Liver (tissue), 8 donors: ENCODE measurements at regions not wholly inside any gene's neighbourhood (a gene's known extent, or its start where the extent isn't known, plus 50 kb on each side); places are given as distances from the start of the nearest gene placed in this dataset.

Experiments used
- DNase-seq: peaks from one replicate; pipeline ENCODE4 v3.0.0-alpha.2; 2017; ENCODE audit warnings: low spot score
- H3K27ac ChIP-seq, 2 donors: one replicate each; pipeline ENCODE4 v1.7.0; 2013; ENCODE audit warnings: inconsistent platforms in 2 of 2, low read length in 2 of 2, control low read depth in 1 of 2, low read depth in 1 of 2, mild to moderate bottlenecking in 1 of 2
- H3K27me3 ChIP-seq, 4 donors: one replicate each; pipeline versions ENCODE4 v1.6.1 to v1.7.0; 2013; ENCODE audit warnings: low read length in 3 of 4, inconsistent platforms in 1 of 4, mild to moderate bottlenecking in 1 of 4, moderate library complexity in 1 of 4; ENCODE audit not compliant: control insufficient read depth in 4 of 4, insufficient read depth in 4 of 4
- H3K36me3 ChIP-seq, 4 donors: one replicate each; pipeline versions ENCODE4 v1.6.1 to v1.7.0; 2013; ENCODE audit warnings: low read length in 3 of 4, mild to moderate bottlenecking in 3 of 4, low read depth in 1 of 4, moderate library complexity in 1 of 4; ENCODE audit not compliant: control insufficient read depth in 4 of 4, insufficient read depth in 3 of 4
- H3K4me1 ChIP-seq, 4 donors: one replicate each; pipeline versions ENCODE4 v1.6.1 to v1.7.0; 2013; ENCODE audit warnings: low read length in 3 of 4, mild to moderate bottlenecking in 3 of 4, moderate library complexity in 1 of 4; ENCODE audit not compliant: control insufficient read depth in 4 of 4, insufficient read depth in 4 of 4
- H3K4me3 ChIP-seq, 3 donors: one replicate each; pipeline versions ENCODE4 v1.6.1 to v1.7.0; 2013; ENCODE audit warnings: low read length in 3 of 3, control low read depth in 1 of 3, low read depth in 1 of 3, mild to moderate bottlenecking in 1 of 3
- H3K9ac ChIP-seq, 2 donors: one replicate each; pipeline ENCODE4 v1.7.0; 2013; ENCODE audit warnings: low read length in 2 of 2, mild to moderate bottlenecking in 2 of 2, moderate library complexity in 2 of 2, control low read depth in 1 of 2, low read depth in 1 of 2
- H3K9me3 ChIP-seq, 4 donors: one replicate each; pipeline versions ENCODE4 v1.6.1 to v1.7.0; 2013; ENCODE audit warnings: low read length in 3 of 4; ENCODE audit not compliant: control insufficient read depth in 4 of 4
- EGR1 ChIP-seq, 2 donors: IDR thresholded peaks; 2 replicates each; pipeline ENCODE4 v1.6.1; 2016 to 2018; ENCODE audit warnings: antibody characterized with exemption in 2 of 2, low read depth in 2 of 2
- FOXA1 ChIP-seq: IDR thresholded peaks from 2 replicates; pipeline ENCODE4 v1.6.1; 2016; ENCODE audit warnings: antibody characterized with exemption
- FOXA2 ChIP-seq: IDR thresholded peaks from 2 replicates; pipeline ENCODE4 v1.6.1; 2016; ENCODE audit warnings: antibody characterized with exemption
- GABPA ChIP-seq, 2 donors: IDR thresholded peaks in 1 of 2; conservative IDR thresholded peaks in 1 of 2; 2 replicates each; pipeline ENCODE4 v1.6.1; 2016; ENCODE audit warnings: antibody characterized with exemption in 2 of 2, mild to moderate bottlenecking in 1 of 2, moderate library complexity in 1 of 2
- HNF4A ChIP-seq, 2 donors: conservative IDR thresholded peaks; 2 replicates each; pipeline ENCODE4 v1.6.1; 2016; ENCODE audit warnings: antibody characterized with exemption in 2 of 2, mild to moderate bottlenecking in 2 of 2
- HNF4G ChIP-seq: IDR thresholded peaks from 2 replicates; pipeline ENCODE4 v1.6.1; 2016; ENCODE audit warnings: antibody characterized with exemption
- JUND ChIP-seq, 2 donors: IDR thresholded peaks; 2 replicates each; pipeline ENCODE4 v1.6.1; 2016; ENCODE audit warnings: antibody characterized with exemption in 2 of 2
- NR2F2 ChIP-seq: IDR thresholded peaks from 2 replicates; pipeline ENCODE4 v1.6.1; 2016; ENCODE audit warnings: antibody characterized with exemption
- RAD21 ChIP-seq, 2 donors: IDR thresholded peaks; 2 replicates each; pipeline ENCODE4 v1.6.1; 2016; ENCODE audit warnings: antibody characterized with exemption in 2 of 2, mild to moderate bottlenecking in 2 of 2
- RXRA ChIP-seq, 2 donors: IDR thresholded peaks; 2 replicates each; pipeline ENCODE4 v1.6.1; 2017 to 2018; ENCODE audit warnings: antibody characterized with exemption in 2 of 2, mild to moderate bottlenecking in 1 of 2
- SP1 ChIP-seq: IDR thresholded peaks from 2 replicates; pipeline ENCODE4 v1.6.1; 2018; ENCODE audit warnings: antibody characterized with exemption, mild to moderate bottlenecking
- TAF1 ChIP-seq: conservative IDR thresholded peaks from 2 replicates; pipeline ENCODE4 v1.6.1; 2016; ENCODE audit warnings: antibody characterized with exemption, mild to moderate bottlenecking
- YY1 ChIP-seq: IDR thresholded peaks from 2 replicates; pipeline ENCODE4 v1.6.1; 2016; ENCODE audit warnings: antibody characterized with exemption, mild to moderate bottlenecking
- WGBS: extraction: QIAGEN DNeasy Blood & Tissue Kit; methylation state at CpG from one replicate; pipeline ENCODE4 v1.1.7; 2013; 5-methylcytosine and 5-hydroxymethylcytosine counted together
- TF ChIP-seq, protein P1 (sequence below): fragments of 150-350 bp; IDR thresholded peaks from 2 replicates; pipeline ENCODE4 v1.5.1; 2017; ENCODE audit warnings: improper control_type of control experiment, low read depth, low read length; ENCODE audit not compliant: missing input control
- TF ChIP-seq, protein P2 (sequence below): IDR thresholded peaks from 2 replicates; pipeline ENCODE4 v1.6.1; 2016; ENCODE audit warnings: antibody characterized with exemption
- TF ChIP-seq, protein P3 (sequence below): IDR thresholded peaks from 2 replicates; pipeline ENCODE4 v1.6.1; 2016; ENCODE audit warnings: antibody characterized with exemption, mild to moderate bottlenecking
- TF ChIP-seq, protein P4 (sequence below): IDR thresholded peaks from 2 replicates; pipeline ENCODE4 v1.6.1; 2016; ENCODE audit warnings: antibody characterized with exemption
- donor health status: healthy.
- donor health status: healthy.
- donor health status: healthy.
- donor health status: healthy.
- donor health status: healthy.

DNA sequence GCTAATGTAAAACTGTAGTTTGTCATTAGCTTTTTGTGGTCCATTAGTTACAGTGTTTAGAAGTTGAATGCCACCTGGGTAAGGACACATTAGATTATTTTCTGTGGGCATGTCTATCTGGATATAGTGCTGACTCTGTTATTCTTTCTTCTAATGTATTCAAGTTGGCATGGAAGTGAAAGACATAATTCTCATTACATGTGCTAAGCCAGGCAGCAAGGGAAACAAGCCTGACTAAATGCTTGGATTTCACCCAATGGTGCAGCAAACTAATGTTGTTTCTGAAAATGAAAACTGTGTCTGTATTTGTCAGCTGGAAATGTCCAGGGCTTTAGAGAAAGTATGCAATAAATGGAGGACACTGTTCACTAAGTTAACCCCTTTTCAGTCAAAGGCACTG is 100.7 kb downstream of the NUP35 start (continued):
- TF ChIP-seq EGR1 (IDR thresholded peaks at IDR 0.05; ENCODE audit: low read depth in 2 of 2) (no peak), RXRA (IDR thresholded peaks at IDR 0.05) (no peak), TAF1 (no peak), SP1 (no peak), NR2F2 (no peak), RAD21 (IDR thresholded peaks at IDR 0.05) (no peak)
- TF ChIP-seq, protein P1, sequence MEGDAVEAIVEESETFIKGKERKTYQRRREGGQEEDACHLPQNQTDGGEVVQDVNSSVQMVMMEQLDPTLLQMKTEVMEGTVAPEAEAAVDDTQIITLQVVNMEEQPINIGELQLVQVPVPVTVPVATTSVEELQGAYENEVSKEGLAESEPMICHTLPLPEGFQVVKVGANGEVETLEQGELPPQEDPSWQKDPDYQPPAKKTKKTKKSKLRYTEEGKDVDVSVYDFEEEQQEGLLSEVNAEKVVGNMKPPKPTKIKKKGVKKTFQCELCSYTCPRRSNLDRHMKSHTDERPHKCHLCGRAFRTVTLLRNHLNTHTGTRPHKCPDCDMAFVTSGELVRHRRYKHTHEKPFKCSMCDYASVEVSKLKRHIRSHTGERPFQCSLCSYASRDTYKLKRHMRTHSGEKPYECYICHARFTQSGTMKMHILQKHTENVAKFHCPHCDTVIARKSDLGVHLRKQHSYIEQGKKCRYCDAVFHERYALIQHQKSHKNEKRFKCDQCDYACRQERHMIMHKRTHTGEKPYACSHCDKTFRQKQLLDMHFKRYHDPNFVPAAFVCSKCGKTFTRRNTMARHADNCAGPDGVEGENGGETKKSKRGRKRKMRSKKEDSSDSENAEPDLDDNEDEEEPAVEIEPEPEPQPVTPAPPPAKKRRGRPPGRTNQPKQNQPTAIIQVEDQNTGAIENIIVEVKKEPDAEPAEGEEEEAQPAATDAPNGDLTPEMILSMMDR = no peak
- TF ChIP-seq, protein P2, sequence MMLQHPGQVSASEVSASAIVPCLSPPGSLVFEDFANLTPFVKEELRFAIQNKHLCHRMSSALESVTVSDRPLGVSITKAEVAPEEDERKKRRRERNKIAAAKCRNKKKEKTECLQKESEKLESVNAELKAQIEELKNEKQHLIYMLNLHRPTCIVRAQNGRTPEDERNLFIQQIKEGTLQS = no peak

DNA sequence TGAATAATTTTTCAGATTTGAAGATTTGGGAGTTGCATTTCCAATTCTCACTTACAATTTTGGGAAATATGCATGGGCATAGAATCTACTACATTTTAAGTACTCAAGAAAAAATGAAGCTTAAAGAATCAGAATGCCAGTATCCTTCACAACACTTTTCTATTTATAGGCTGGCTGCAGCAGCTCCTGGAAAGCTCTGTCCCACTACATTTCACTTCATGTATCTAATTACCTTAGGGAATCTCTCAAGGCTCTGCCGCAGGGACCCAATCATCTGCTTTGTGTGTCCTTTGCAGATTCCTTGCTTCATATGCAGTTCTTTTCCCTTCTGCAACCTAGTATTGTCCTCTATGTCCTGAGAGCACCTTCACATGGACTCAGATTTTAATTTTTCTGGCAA is 102.9 kb downstream of the NUP35 start:
- no peak overlapping the region for H3K4me3 ChIP-seq
- no peaks in the 10 kb centered on the region for H3K36me3 ChIP-seq
- H3K9ac ChIP-seq = no peak overlapping the region
- 90% methylated on average over 1 of the region's 1 CpG for WGBS
- no peaks in the 10 kb centered on the region for H3K4me1 ChIP-seq
- H3K9me3 ChIP-seq = no peaks in the 10 kb centered on the region
- no peaks in the 10 kb centered on the region for H3K27me3 ChIP-seq
- no peak for TF ChIP-seq JUND (IDR thresholded peaks at IDR 0.05)
- no peak for TF ChIP-seq NR2F2
- no peak for TF ChIP-seq EGR1 (IDR thresholded peaks at IDR 0.05; ENCODE audit: low read depth in 2 of 2)
- no peak for TF ChIP-seq FOXA2
- TF ChIP-seq HNF4G = no peak
- TF ChIP-seq TAF1 = no peak
- TF ChIP-seq, protein P3, sequence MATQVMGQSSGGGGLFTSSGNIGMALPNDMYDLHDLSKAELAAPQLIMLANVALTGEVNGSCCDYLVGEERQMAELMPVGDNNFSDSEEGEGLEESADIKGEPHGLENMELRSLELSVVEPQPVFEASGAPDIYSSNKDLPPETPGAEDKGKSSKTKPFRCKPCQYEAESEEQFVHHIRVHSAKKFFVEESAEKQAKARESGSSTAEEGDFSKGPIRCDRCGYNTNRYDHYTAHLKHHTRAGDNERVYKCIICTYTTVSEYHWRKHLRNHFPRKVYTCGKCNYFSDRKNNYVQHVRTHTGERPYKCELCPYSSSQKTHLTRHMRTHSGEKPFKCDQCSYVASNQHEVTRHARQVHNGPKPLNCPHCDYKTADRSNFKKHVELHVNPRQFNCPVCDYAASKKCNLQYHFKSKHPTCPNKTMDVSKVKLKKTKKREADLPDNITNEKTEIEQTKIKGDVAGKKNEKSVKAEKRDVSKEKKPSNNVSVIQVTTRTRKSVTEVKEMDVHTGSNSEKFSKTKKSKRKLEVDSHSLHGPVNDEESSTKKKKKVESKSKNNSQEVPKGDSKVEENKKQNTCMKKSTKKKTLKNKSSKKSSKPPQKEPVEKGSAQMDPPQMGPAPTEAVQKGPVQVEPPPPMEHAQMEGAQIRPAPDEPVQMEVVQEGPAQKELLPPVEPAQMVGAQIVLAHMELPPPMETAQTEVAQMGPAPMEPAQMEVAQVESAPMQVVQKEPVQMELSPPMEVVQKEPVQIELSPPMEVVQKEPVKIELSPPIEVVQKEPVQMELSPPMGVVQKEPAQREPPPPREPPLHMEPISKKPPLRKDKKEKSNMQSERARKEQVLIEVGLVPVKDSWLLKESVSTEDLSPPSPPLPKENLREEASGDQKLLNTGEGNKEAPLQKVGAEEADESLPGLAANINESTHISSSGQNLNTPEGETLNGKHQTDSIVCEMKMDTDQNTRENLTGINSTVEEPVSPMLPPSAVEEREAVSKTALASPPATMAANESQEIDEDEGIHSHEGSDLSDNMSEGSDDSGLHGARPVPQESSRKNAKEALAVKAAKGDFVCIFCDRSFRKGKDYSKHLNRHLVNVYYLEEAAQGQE = no peak
- TF ChIP-seq HNF4A (conservative IDR thresholded peaks at IDR 0.05) = no peak
- no peak overlapping the region for H3K27ac ChIP-seq
- DNase-seq = no peak

DNA sequence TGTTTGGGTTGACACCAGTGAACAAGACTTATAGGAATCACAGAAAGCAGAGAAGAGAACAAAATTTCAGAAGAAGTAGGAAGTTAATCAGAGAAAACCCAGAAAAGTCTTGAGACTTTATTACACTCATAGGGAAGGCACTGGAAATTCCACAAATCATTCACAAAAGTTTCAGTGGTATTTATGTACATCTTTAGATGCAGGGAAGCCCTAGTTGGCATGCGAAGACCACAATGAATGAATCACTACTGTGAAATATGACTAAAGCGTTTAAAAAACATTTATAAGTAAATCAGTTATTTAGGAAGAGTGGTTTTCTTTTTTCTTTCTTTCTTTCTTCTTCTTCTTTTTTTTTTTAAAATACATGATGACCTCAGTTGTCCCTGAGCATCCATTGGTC is 105.1 kb downstream of the NUP35 start:
- H3K4me3 ChIP-seq = no peak overlapping the region
- no peaks in the 10 kb centered on the region for H3K4me1 ChIP-seq
- no peaks in the 10 kb centered on the region for H3K27me3 ChIP-seq
- no peak overlapping the region for H3K9ac ChIP-seq
- WGBS = 89% methylated on average over 2 of the region's 2 CpGs
- no peaks in the 10 kb centered on the region for H3K36me3 ChIP-seq
- no peaks in the 10 kb centered on the region for H3K9me3 ChIP-seq
- H3K27ac ChIP-seq = no peak overlapping the region
- no peak for DNase-seq
- TF ChIP-seq GABPA (IDR thresholded peaks at IDR 0.05 in 1 of 2, conservative IDR thresholded peaks at IDR 0.05 in 1 of 2) (no peak), JUND (IDR thresholded peaks at IDR 0.05) (no peak), SP1 (no peak), HNF4A (conservative IDR thresholded peaks at IDR 0.05) (no peak), TAF1 (no peak), RAD21 (IDR thresholded peaks at IDR 0.05) (no peak), NR2F2 (no peak), YY1 (no peak), FOXA1 (no peak)
- TF ChIP-seq, protein P4, sequence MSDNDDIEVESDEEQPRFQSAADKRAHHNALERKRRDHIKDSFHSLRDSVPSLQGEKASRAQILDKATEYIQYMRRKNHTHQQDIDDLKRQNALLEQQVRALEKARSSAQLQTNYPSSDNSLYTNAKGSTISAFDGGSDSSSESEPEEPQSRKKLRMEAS = no peak
- TF ChIP-seq, protein P2 = no peak
